ENCODE measurements at regions not wholly inside any gene's neighbourhood (a gene's known extent, or its start where the extent isn't known, plus 50 kb on each side); places are given as distances from the start of the nearest gene placed in this dataset.

DNA sequence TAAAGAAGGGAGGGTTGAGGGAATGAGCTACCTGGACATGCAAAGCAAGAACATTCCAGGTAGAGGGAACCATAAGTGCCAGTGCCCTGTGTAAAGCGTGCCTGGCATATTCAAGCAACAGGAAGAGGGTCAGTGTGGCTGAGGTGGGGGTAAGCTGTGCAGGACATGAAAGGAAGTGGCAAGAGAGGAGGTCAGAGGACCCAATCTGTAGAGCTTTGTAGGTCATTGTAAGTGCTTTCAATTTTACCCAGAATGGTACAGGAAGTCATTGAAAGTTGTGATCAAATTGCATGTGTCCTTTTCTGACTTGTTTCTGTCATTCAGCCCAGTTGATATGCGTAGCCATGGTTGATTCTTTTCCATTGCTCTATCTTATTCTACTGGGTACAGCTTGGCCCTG is 156.6 kb downstream of the NOC3L start:
- no peak for DNase-seq
- peaks cover 27% of the 10 kb centered on the region for H3K4me1 ChIP-seq
- no peaks in the 10 kb centered on the region for H3K9me3 ChIP-seq
- no peak for ATAC-seq
- 71 to 93% methylated on average over 2 of the region's 2 CpGs for WGBS, 2 donors
- no peaks in the 10 kb centered on the region for H3K27me3 ChIP-seq
- H3K36me3 ChIP-seq (replicated peaks in 1 of 2; ENCODE audit: insufficient read depth in 1 of 2, low read depth in 2 of 2), result no peaks in the 10 kb centered on the region
- H3K4me3 ChIP-seq, result no peak overlapping the region
- intact Hi-C loops (cut with DNase I), result no loop called here
- no peak for TF ChIP-seq POLR2A (IDR thresholded peaks at IDR 0.05)
- TF ChIP-seq, protein P1, sequence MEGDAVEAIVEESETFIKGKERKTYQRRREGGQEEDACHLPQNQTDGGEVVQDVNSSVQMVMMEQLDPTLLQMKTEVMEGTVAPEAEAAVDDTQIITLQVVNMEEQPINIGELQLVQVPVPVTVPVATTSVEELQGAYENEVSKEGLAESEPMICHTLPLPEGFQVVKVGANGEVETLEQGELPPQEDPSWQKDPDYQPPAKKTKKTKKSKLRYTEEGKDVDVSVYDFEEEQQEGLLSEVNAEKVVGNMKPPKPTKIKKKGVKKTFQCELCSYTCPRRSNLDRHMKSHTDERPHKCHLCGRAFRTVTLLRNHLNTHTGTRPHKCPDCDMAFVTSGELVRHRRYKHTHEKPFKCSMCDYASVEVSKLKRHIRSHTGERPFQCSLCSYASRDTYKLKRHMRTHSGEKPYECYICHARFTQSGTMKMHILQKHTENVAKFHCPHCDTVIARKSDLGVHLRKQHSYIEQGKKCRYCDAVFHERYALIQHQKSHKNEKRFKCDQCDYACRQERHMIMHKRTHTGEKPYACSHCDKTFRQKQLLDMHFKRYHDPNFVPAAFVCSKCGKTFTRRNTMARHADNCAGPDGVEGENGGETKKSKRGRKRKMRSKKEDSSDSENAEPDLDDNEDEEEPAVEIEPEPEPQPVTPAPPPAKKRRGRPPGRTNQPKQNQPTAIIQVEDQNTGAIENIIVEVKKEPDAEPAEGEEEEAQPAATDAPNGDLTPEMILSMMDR (IDR thresholded peaks at IDR 0.05), result no peak
- H3K27ac ChIP-seq, result no peak overlapping the region

DNA sequence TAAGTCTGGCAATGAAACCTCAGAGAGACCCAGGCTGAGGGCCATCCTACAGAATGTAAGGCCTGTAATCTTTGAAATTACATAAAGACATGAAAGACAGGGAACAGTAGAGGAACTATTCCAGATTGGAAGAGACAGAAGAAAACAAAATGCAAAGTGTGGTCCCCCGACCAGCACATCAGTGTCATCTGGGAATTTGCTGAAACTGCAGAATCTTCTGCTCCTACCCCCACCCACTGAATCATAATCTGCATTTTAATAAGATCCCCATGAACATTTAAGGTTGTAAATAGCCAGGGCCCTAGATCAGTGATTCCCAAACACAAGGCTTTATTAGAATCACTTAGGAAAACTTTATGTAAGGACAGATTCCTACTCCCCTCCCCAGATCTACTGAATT is 154.4 kb downstream of the NOC3L start:
- Histone ChIP-seq H3K27me3 (no peaks in the 10 kb centered on the region), H3K4me1 (peaks cover 28% of the 10 kb centered on the region), H3K4me3 (no peak overlapping the region), H3K27ac (no peak overlapping the region), H3K36me3 (replicated peaks in 1 of 2; ENCODE audit: insufficient read depth in 1 of 2, low read depth in 2 of 2) (no peaks in the 10 kb centered on the region), H3K9me3 (no peaks in the 10 kb centered on the region)
- intact Hi-C loops (cut with DNase I), result no loop called here
- WGBS, 2 donors, result 92 to 100% methylated on average over 1 of the region's 1 CpG
- no peak for ATAC-seq
- DNase-seq, result no peak
- TF ChIP-seq, protein P1 (IDR thresholded peaks at IDR 0.05), result no peak
- no peak for TF ChIP-seq POLR2A (IDR thresholded peaks at IDR 0.05)

DNA sequence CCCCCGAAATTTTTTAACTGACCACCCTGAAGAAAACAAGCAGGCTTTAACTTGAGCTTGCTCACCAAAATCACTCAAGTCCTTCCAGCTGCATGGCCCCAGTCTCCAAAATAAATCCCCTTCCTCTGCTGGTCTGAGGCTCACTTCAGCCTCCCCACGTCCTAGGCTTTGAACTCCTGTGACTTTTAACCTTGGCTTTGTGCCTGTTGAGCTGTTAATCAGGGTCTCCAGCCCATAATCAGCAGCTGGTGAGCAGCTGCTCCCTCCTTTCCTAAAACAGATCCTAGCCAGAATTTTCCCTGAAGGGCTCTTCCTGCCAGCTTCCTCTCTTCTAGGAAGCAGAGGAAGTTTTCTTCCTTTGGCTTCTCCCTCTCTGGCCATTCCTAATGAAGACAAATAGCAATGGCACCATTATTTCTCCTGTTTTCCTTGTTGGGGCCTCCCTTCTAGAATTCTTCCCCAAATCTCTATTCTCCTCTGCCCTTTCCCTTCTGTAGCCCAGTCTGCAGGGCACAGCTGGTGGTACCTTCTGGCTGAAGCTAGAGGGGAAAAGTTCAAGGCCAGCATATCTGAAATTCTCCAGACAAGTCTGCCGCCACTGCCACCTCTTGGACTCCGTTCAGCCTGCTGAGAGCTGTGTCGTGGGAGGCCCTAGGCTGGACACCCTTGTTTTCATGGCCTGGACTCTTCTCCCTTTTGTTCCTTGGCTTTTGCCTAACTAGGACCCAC is 152.1 kb downstream of the NOC3L start:
- Histone ChIP-seq H3K36me3 (replicated peaks in 1 of 2; ENCODE audit: insufficient read depth in 1 of 2, low read depth in 2 of 2) (no peaks in the 10 kb centered on the region), H3K4me3 (no peak overlapping the region), H3K27ac (peak overlapping the region in 3 of 4 donors; percentile 19 to 41 (median 22)), H3K9me3 (no peaks in the 10 kb centered on the region), H3K27me3 (no peaks in the 10 kb centered on the region), H3K4me1 (peaks cover 20% of the 10 kb centered on the region)
- WGBS, 2 donors, result 26 to 42% methylated on average over 5 of the region's 5 CpGs
- peak; percentile 53 for ATAC-seq
- intact Hi-C loops (cut with DNase I), result no loop called here
- peak in 3 of 4 donors; percentile 9 to 27 (median 22) for DNase-seq
- TF ChIP-seq, protein P1 (IDR thresholded peaks at IDR 0.05), result no peak

DNA sequence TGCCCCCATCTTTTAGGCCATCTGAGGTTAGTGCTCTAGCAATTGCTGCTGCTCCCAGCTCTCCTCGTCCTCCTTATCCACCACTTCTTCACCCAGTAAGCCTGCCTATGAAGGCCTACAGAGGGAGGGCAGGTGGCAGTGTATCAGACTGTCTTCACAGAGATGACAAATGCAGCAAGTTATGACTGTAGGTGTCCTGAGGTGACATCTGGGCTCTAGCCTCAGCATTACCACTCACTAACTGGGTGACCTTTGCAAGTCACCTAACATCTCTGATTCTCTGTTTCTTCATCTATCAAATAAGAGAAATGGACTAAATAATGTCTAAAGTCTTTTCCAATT is 151.6 kb downstream of the NOC3L start:
- TF ChIP-seq POLR2A (IDR thresholded peaks at IDR 0.05), result no peak
- TF ChIP-seq, protein P1 (IDR thresholded peaks at IDR 0.05), result no peak
- Histone ChIP-seq H3K36me3 (replicated peaks in 1 of 2; ENCODE audit: insufficient read depth in 1 of 2, low read depth in 2 of 2) (no peaks in the 10 kb centered on the region), H3K4me3 (no peak overlapping the region), H3K4me1 (peaks cover 18% of the 10 kb centered on the region), H3K27ac (peak overlapping the region in 1 of 4 donors; percentile 19), H3K9me3 (no peaks in the 10 kb centered on the region), H3K27me3 (no peaks in the 10 kb centered on the region)
- 57 to 73% methylated on average over 1 of the region's 1 CpG for WGBS, 2 donors
- DNase-seq, result no peak
- no peak for ATAC-seq
- intact Hi-C loops (cut with DNase I), result no loop called here

DNA sequence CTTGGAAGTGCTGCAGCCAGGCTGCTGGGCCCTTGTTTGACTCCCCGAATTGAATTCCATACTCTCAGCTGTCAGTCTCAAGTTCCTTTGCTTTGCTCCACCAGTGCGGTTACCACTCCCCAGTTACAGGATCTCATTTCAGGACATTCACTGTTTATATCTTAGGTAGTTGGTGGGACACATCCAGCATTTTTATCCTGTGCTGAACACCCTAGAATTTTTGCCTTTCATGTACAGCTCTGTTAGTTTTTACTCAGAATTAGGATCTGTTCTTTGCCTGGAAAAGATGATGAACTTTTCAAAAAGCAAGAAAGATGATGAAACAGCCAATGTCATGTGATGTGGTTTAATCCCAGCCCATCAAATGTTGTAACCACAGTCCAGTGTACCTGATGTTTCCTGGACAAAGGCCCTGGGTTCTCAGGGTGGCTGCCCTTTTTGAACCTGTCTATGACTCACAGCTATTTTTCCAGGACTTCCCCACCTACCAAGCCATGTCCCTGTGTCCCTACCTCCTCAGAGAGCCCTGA is 149.7 kb downstream of the NOC3L start:
- intact Hi-C loops (cut with DNase I), result no loop called here
- peaks cover 18% of the 10 kb centered on the region for H3K4me1 ChIP-seq
- no peak overlapping the region for H3K4me3 ChIP-seq
- no peaks in the 10 kb centered on the region for H3K36me3 ChIP-seq (replicated peaks in 1 of 2; ENCODE audit: insufficient read depth in 1 of 2, low read depth in 2 of 2)
- peak in 1 of 4 donors; percentile 17 for DNase-seq
- H3K27ac ChIP-seq, result no peak overlapping the region
- no peaks in the 10 kb centered on the region for H3K9me3 ChIP-seq
- ATAC-seq, result peak; percentile 9
- no peaks in the 10 kb centered on the region for H3K27me3 ChIP-seq
- no peak for TF ChIP-seq POLR2A (IDR thresholded peaks at IDR 0.05)
- TF ChIP-seq, protein P1 (IDR thresholded peaks at IDR 0.05), result no peak
- 88% methylated on average over 2 of the region's 2 CpGs for WGBS, 2 donors

Measured in body of pancreas (tissue), 4 donors.